Kidney epithelial cell (primary cell): ENCODE measurements at regions not wholly inside any gene's neighbourhood (a gene's known extent, or its start where the extent isn't known, plus 50 kb on each side); places are given as distances from the start of the nearest gene placed in this dataset.

ENCODE experiments used
- DNase-seq: peaks from one replicate; pipeline ENCODE4 v3.0.0-alpha.2; 2010; ENCODE audit warnings: low read depth
- H3K27me3 ChIP-seq: 2 replicates; pipeline ENCODE4 v1.6.0; 2011; ENCODE audit warnings: low read length; ENCODE audit not compliant: control insufficient read depth, insufficient read depth
- H3K36me3 ChIP-seq: 2 replicates; pipeline ENCODE4 v1.5.1; 2011; ENCODE audit warnings: low read length; ENCODE audit not compliant: control insufficient read depth, insufficient read depth
- H3K4me3 ChIP-seq: 2 replicates; pipeline ENCODE4 v1.5.1; 2011; ENCODE audit warnings: low read depth, mild to moderate bottlenecking, control low read depth, low read length
- TF ChIP-seq, protein P1 (sequence below): IDR thresholded peaks from 2 replicates; pipeline ENCODE4 v1.5.1; 2011; ENCODE audit warnings: mild to moderate bottlenecking, moderate library complexity, low read length, control low read depth, inconsistent platforms; ENCODE audit not compliant: insufficient read depth, poor library complexity, severe bottlenecking

DNA sequence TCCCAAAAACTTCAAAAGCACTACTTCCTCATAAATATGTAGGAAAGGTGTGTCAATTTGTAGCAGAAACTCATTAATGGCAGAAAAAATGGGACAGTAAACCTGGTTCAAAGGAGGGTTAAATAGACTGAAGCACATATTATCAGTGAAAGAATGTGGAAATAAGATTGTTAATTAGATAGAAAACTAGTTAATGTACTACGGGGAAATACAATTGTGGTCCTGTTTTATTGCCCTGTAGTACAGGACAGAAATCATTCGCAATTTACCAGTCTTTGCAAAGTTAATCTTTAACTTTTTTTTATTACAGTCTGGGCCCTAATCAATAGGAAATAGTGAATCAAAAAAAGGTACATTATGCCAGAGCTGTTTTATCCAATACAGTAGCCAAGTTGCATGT, 82.0 kb upstream of the PAK5 start:
- Histone ChIP-seq H3K36me3 (no peaks in the 10 kb centered on the region), H3K4me3 (no peak overlapping the region), H3K27me3 (no peaks in the 10 kb centered on the region)
- DNase-seq: no peak
- TF ChIP-seq, protein P1, sequence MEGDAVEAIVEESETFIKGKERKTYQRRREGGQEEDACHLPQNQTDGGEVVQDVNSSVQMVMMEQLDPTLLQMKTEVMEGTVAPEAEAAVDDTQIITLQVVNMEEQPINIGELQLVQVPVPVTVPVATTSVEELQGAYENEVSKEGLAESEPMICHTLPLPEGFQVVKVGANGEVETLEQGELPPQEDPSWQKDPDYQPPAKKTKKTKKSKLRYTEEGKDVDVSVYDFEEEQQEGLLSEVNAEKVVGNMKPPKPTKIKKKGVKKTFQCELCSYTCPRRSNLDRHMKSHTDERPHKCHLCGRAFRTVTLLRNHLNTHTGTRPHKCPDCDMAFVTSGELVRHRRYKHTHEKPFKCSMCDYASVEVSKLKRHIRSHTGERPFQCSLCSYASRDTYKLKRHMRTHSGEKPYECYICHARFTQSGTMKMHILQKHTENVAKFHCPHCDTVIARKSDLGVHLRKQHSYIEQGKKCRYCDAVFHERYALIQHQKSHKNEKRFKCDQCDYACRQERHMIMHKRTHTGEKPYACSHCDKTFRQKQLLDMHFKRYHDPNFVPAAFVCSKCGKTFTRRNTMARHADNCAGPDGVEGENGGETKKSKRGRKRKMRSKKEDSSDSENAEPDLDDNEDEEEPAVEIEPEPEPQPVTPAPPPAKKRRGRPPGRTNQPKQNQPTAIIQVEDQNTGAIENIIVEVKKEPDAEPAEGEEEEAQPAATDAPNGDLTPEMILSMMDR: no peak

- no peaks in the 10 kb centered on the region for H3K27me3 ChIP-seq
- no peaks in the 10 kb centered on the region for H3K36me3 ChIP-seq
- TF ChIP-seq, protein P1: no peak
- no peak overlapping the region for H3K4me3 ChIP-seq
- DNase-seq: no peak
Measured at GRCh38 chr20:9919271-9920014, 80.6 kb upstream of the PAK5 start.

DNA sequence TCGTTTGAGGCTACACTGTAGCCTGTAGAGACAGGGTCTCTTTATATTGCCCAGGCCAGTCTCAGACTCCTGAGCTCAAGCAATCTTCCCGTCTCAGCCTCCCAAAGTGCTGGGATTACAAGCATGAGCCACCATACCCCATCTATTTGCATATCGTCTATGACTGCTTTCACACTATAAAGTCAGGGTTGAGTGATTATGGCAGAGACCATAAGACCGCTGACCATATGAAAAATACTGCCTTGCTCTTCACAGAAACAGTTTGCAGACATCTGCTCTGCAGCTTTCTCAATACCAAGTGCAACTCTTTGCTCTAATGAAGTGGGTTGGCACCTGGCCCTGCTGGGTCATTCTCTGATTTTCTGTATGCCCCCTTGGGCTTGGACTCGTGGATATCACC, 79.5 kb upstream of the PAK5 start:
- Histone ChIP-seq H3K4me3 (no peak overlapping the region), H3K27me3 (no peaks in the 10 kb centered on the region), H3K36me3 (no peaks in the 10 kb centered on the region)
- TF ChIP-seq, protein P1: no peak
- DNase-seq: no peak

DNA sequence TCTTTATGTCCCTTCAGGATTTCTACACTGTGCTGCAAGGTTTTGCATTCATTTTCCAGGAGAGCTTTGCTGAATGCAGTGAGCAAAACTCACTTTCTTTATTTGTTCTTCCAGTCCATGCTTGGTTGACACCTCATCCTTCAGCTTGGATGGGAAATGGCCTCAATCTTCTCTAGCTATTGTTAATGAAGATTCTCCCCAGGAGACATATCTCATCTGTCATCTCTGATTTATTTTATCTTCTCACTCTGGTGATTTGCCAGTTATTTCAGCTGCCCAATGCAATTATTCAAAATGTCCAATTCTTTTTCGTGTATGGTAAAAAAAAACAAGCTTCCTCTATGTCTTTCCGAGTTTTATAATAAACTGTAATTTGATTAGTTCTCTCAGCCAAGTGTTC, 77.9 kb upstream of the PAK5 start:
- no peak for DNase-seq
- TF ChIP-seq, protein P1: no peak
- no peaks in the 10 kb centered on the region for H3K36me3 ChIP-seq
- H3K27me3 ChIP-seq: no peaks in the 10 kb centered on the region
- no peak overlapping the region for H3K4me3 ChIP-seq

DNA sequence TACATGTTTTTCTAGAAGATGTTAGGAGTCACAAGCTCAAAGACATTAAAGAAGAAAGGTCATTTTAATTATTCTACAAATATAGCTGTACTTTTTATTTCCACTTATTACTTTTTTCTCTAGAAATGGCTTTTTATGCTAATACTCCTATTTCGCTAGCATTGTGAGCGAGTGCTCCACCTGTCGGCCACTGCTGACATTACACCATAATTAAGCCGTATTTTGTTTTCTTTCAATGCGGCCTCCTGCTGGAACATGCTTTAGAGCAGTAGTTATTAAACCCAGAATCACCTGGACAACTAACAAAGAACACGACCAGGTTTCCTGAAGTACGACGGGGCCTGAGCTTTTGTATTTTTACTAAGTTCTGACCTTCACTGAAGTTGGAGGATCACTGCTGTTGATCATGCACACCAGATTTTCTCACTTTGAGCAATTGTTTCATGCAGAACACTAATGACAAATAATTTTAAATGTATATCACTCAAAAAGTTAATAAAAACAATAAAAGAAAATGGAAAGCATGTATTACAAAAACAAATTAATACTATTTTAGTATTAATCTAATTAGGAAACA, 74.1 kb upstream of the PAK5 start:
- DNase-seq: peak; percentile 7
- TF ChIP-seq, protein P1: peak; percentile 82
- Histone ChIP-seq H3K4me3 (no peak overlapping the region), H3K36me3 (no peaks in the 10 kb centered on the region), H3K27me3 (no peaks in the 10 kb centered on the region)

- Histone ChIP-seq H3K4me3 (no peak overlapping the region), H3K27me3 (no peaks in the 10 kb centered on the region), H3K36me3 (no peaks in the 10 kb centered on the region)
- DNase-seq: no peak
- TF ChIP-seq, protein P1: no peak
Measured at GRCh38 chr20:9912290-9912689, 73.4 kb upstream of the PAK5 start.
